Tongue (tissue), 1 donor: ENCODE measurements at regions not wholly inside any gene's neighbourhood (a gene's known extent, or its start where the extent isn't known, plus 50 kb on each side); places are given as distances from the start of the nearest gene placed in this dataset.
A peak's percentile ranks its signal among the peaks of the same experiment; 100 is the strongest.
"Not testable (repeated sequence)": the region's sequence is repeated elsewhere in the genome, so short reads cannot be mapped to it uniquely, and the experiment has no call there.

ENCODE experiments used
- DNase-seq: peaks from one replicate; pipeline ENCODE4 v3.0.0-alpha.2; 2015

DNA sequence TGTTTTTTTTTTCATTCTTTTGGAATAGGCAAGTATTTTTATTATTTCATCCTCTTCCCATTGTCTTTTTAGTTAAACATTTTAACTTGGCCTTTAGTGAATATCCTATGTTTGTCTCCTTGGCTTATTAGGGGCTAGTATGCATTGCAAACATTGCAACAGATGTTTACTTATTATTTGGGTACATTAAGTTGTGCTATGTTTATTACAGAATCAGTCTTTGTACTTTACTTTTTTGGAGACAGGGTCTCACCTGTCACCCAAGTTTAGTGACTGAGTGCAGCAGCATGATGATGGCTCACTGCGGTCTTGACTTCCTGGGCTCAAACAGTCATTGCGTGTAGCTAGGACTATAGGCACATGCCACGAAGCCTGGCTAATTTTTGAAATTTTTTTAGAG lies 51.1 kb upstream of the NUDT6 start:
- no peak for DNase-seq

DNA sequence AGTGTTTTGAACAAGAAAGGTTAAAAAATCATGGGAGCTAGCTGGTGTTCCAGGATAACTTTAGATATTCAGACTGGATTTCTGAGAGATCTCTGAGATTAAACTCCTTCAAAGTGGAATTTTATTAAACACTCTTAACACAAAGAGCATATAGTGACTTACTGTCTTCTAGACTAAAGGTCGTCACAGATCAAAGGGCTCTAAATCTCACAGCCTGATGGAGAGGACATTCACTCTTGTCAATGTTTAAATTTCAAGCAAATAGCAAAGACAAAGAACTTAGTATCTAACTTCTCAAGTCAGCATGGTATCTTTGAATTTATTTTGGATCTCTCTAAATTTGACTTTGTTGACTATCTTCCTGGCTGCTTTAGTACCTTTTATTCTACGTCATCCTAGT lies 53.7 kb upstream of the NUDT6 start:
- no peak for DNase-seq

- no peak for DNase-seq
Measured at GRCh38 chr4:122977103-122977502, 54.7 kb upstream of the NUDT6 start.

GRCh38 chr4:122978109-122978508 lies 55.7 kb upstream of the NUDT6 start:
- DNase-seq = no peak

DNA sequence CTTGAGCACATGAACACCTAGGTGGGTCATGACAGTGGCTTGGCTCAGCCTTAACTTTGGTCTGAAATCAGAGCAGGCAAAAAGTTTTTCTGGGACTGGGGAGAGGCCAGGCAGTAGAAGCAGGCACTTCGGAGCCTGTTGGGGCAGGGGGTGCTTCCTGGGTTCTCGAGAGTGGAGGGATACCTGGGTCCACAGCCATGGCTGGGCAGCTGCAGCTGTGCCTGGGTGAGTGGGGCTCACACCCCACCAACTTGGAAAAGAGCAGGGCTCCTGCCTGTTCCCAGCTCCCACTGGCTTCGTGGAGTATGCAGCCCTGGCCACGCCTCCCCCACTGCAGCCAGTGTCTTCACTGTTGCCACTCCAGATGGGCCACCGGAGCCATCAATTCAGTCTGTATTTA lies 56.4 kb upstream of the NUDT6 start:
- DNase-seq = no peak

DNA sequence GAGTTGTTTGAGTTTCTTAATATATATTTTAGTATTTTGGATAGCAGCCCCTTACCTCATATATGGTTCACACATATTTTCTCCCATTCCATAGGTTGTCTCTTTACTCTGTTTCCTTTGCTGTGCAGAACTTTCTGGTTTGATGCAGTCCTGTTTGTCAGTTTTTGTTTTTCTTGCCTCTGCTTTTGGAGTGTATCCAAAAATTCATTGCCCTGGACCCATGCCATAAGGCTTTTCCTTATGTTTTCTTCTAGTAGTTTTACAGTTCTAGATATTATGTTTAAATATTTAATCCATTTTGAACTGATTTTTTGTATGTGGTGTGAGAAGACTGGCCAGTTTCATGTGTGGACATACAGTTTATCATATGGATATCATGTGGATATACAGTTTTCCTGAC lies 58.5 kb upstream of the NUDT6 start:
- no peak for DNase-seq

DNA sequence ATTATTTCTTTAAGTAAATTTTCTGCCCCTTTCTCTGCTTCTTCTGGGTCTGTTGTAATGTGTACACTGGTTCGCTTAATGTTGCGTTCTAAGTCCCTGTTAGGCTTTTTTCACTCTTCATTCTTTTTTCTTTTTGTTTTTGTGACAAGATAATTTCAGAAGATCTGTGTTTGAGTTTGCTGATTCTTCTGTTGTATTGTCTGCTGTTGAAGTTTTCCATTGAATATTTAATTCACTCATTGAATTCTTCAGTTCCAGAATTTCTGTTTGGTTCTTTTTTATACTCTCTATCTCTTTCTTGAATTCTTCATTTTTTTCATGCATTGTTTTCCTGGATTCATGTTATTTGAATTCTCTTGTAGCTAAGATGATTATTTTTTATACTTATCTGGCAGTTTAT lies 66.3 kb upstream of the NUDT6 start:
- no peak for DNase-seq

GRCh38 chr4:122990891-122991290 lies 68.5 kb upstream of the NUDT6 start:
- no peak for DNase-seq

GRCh38 chr4:122992057-122992456 lies 69.7 kb upstream of the NUDT6 start:
- peak; percentile 53 for DNase-seq

DNA sequence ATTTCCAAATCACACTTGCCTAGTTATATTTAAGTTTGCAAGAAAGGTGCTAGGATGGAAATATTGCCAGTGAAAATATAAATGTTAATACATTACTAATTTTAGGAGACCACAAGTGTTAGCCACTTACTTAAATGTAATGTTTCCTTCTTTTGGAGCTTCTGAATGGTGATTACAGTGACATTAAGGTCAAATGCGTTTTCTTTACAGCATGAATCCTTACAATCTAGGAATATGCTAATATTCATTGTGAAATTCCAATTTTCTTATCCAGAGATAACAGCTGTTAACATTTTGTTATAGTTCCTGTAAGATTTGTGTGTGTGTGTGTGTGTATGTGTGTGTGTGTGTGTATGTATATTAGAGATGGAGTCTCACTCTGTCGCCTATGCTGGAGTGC lies 70.2 kb upstream of the NUDT6 start:
- DNase-seq = no peak

DNA sequence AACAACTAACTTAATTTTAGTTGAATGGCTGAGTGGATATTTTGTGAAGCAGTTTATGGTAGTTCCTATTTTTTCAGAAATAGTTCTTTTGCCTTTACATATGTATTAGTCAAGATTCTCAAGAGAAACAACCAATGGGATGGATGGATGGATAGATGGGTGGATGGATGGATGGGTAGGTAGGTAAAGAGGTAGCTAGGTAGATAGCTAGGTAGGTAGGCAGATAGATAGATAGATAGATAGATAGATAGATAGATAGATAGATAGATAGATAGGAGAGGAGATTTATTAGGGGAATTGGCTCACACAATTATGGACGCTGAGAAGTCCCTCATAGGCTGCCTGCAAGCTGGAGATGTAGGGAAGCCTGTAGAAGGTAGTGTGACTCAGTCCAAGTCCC lies 74.0 kb upstream of the NUDT6 start:
- no peak for DNase-seq

- no peak for DNase-seq
Measured at GRCh38 chr4:122997463-122998101, 75.2 kb upstream of the NUDT6 start.

DNA sequence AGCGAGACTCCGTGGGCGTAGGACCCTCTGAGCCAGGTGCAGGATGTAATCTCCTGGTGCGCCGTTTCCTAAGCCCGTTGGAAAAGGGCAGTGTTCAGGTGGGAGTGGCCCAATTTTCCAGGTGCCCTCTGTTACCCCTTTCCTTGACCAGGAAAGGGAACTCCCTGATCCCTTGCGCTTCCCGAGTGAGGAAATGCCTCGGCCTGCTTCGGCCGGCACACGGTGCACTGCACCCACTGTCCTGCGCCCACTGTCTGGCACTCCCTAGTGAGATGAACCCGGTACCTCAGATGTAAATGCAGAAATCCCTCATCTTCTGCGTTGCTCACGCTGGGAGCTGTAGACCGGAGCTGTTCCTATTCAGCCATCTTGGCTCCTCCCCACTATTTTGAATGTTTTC lies 81.7 kb upstream of the NUDT6 start:
- DNase-seq = not testable (repeated sequence)

- not testable (repeated sequence) for DNase-seq
Measured at GRCh38 chr4:123005126-123005525, 82.7 kb upstream of the NUDT6 start.

DNA sequence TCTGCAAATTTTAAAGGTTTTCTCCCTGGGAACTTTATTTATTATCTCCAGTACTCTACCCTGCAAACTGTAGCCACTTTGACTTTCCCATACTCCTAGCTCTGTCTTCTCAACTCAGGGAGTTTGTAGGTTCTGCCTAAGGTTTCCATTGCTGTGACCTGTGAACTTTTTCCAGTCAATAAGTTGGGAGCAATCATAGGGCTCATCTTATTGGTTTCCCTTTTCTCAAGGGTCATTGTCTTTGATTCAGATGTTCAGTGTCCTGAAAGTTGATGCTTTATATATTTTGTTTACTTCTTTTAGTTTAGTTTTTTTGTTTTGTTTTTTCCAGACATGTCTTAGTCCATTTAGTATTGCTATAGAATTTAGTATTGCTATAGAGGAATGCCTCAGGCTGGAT lies 85.3 kb upstream of the NUDT6 start:
- no peak for DNase-seq

GRCh38 chr4:123012416-123012815 lies 90.0 kb upstream of the NUDT6 start:
- DNase-seq = not testable (repeated sequence)

DNA sequence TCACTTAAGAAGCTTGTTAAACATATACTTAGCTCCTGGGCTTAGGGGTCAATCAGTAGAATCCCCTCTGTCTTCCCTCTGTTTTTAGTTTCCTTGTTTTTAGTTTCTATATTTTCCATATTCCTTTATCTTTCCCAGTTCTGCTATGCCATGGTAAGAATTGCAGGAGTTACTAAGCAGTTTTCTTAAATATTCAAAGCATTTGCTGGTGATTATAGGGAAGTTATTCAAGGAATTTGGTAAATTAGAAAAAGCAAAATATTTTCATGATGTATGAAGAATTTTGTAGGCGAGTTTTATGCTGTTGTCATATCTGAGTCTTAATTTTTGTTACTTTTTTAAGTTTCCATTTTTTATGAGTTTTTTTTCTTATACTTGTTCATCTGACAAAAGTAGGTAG lies 91.6 kb upstream of the NUDT6 start:
- DNase-seq = no peak

GRCh38 chr4:123017078-123017477 lies 94.7 kb upstream of the NUDT6 start:
- no peak for DNase-seq

DNA sequence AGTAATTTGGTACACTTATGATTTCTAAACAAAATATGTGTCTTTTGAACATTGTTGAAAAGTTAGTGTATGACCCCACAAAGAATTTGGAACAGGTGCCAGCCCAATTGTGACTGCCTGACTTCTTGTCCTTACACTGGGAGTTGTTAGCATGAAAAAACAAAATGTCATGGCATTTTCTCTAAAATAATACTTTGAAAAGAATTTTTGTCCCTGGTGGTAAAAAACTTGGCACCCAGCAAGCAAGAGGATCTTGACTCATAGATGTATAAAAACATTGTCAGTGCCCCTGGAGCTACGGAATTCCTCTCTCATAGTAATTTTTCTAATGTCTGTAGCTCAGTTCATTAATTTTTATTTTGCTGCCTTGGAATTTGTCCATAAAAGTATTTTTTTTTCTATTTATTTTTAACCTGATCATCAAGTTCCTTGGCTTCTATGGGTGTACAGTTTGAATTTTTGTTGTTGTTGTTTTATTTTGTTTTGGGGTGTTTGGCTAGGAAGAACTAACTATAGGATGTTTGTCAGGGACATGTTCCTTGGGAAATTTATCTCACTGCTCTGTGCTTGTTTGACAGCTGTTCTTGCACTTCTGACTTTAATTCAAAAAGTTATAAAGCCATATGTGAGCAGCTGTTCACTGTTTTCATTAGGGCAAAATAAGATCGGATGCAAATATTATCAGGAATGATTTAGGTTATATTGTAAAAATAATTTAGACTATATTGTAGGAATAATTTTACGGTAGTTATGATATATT lies 95.4 kb upstream of the NUDT6 start:
- DNase-seq = peak; percentile 83

DNA sequence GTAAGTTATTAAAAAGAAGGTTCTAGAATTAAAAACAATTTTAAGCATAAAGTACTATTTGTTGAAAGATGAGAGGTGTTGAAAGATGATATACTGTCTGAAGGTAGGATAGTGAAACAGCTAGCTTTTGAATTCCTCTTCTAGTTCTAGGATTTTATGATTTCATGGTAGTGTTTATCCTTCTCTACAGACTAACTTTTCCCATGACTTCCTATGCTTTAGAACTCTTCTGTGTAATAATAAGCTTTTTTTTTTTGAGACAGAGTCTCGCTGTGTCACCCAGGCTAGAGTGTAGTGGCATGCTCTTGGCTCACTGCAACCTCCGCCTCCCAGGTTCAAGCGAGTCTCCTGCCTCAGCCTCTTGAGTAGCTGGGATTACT lies 96.0 kb upstream of the NUDT6 start:
- peak; percentile 69 for DNase-seq

- DNase-seq = no peak
Measured at GRCh38 chr4:123020285-123020684, 97.9 kb upstream of the NUDT6 start.

GRCh38 chr4:123023647-123024046 lies 101.2 kb upstream of the NUDT6 start:
- no peak for DNase-seq

GRCh38 chr4:123024710-123025109 lies 102.3 kb upstream of the NUDT6 start:
- DNase-seq = no peak

- no peak for DNase-seq
Measured at GRCh38 chr4:123025398-123025797, 103.0 kb upstream of the NUDT6 start.
